NCI-H1930 (cell line): ENCODE measurements at regions not wholly inside any gene's neighbourhood (a gene's known extent, or its start where the extent isn't known, plus 50 kb on each side); places are given as distances from the start of the nearest gene placed in this dataset.

ENCODE experiments used
- DNase-seq, 2 experiments: peaks; one replicate each; lab custom pipeline; 2025; lab: John Stamatoyannopoulos, UW

GRCh38 chr14:42624980-42625761 lies 1018.5 kb downstream of the LRFN5 start:
- DNase-seq: no peak

- no peak for DNase-seq
Measured at GRCh38 chr14:42617005-42617404, 1010.3 kb downstream of the LRFN5 start.

- DNase-seq: no peak
Measured at GRCh38 chr14:42606839-42607238, 1000.2 kb downstream of the LRFN5 start.

GRCh38 chr14:42602336-42602845 lies 995.7 kb downstream of the LRFN5 start:
- DNase-seq: no peak

GRCh38 chr14:42572032-42572431 lies 965.4 kb downstream of the LRFN5 start:
- DNase-seq: no peak

GRCh38 chr14:42569227-42569626 lies 962.6 kb downstream of the LRFN5 start:
- no peak for DNase-seq

GRCh38 chr14:42565556-42565955 lies 958.9 kb downstream of the LRFN5 start:
- no peak for DNase-seq

- DNase-seq: no peak
Measured at GRCh38 chr14:42563313-42563712, 956.6 kb downstream of the LRFN5 start.

GRCh38 chr14:42556551-42556950 lies 949.9 kb downstream of the LRFN5 start:
- DNase-seq: no peak

- DNase-seq: no peak
Measured at GRCh38 chr14:42555365-42555764, 948.7 kb downstream of the LRFN5 start.

GRCh38 chr14:42554091-42554490 lies 947.4 kb downstream of the LRFN5 start:
- no peak for DNase-seq

GRCh38 chr14:42550310-42550709 lies 943.6 kb downstream of the LRFN5 start:
- no peak for DNase-seq

GRCh38 chr14:42548349-42548748 lies 941.7 kb downstream of the LRFN5 start:
- no peak for DNase-seq

- DNase-seq: no peak
Measured at GRCh38 chr14:42545636-42546035, 939.0 kb downstream of the LRFN5 start.

- no peak for DNase-seq
Measured at GRCh38 chr14:42541535-42542001, 934.9 kb downstream of the LRFN5 start.

GRCh38 chr14:42535397-42535796 lies 928.7 kb downstream of the LRFN5 start:
- no peak for DNase-seq

GRCh38 chr14:42533476-42533875 lies 926.8 kb downstream of the LRFN5 start:
- DNase-seq: no peak

- DNase-seq: no peak
Measured at GRCh38 chr14:42532194-42532593, 925.5 kb downstream of the LRFN5 start.

GRCh38 chr14:42527141-42527540 lies 920.5 kb downstream of the LRFN5 start:
- DNase-seq: no peak

- DNase-seq: no peak
Measured at GRCh38 chr14:42523666-42524065, 917.0 kb downstream of the LRFN5 start.

GRCh38 chr14:42517806-42518500 lies 911.3 kb downstream of the LRFN5 start:
- DNase-seq: no peak

GRCh38 chr14:42513837-42514236 lies 907.2 kb downstream of the LRFN5 start:
- DNase-seq: no peak

- no peak for DNase-seq
Measured at GRCh38 chr14:42510071-42510470, 903.4 kb downstream of the LRFN5 start.
